ENCODE measurements at regions not wholly inside any gene's neighbourhood (a gene's known extent, or its start where the extent isn't known, plus 50 kb on each side); places are given as distances from the start of the nearest gene placed in this dataset.
"Not testable (repeated sequence)": the region's sequence is repeated elsewhere in the genome, so short reads cannot be mapped to it uniquely, and the experiment has no call there.

DNA sequence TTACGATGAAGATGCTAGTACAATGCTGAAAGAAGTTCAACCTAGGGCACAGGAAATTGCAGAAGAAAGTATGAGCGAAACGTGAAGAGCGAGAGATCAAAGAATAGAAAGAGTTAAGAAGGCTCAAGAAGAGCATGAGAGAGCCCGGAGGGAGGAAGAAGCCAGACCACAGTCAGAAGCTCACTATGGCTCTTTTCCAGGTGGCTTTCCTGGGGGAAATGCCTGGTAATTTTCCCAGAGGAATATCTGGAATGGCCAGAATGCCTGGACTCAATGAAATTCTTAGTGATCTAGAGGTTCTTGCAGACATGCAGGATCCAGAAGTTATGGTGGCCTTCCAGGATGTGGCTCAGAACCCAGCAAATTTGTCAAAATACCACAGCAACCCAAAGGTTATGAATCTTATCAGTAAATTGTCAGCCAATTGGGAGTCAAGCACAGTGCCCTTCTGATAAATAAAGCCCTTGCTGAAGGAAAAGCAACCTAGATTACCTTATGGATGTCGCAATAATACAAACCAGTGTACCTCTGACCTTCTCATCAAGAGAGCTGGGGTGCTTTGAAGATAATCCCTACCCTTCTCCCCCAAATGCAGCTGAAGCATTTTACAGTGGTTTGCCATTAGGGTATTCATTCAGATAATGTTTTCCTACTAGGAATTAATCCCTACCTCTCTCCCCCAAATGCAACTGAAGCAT lies 78.0 kb upstream of the ADGRL2 start:
- not testable (repeated sequence) for TF ChIP-seq ZBTB49 (CRISPR knock-in tag; IDR thresholded peaks at IDR 0.05; ENCODE audit: borderline replicate concordance); U2AF2 (IDR thresholded peaks at IDR 0.05; ENCODE audit: low read depth, low read length); EP300 (IDR thresholded peaks at IDR 0.05; ENCODE audit: low read depth in 2 of 2, low read length in 2 of 2); EP300 (CRISPR knock-in tag; IDR thresholded peaks at IDR 0.05; ENCODE audit: borderline replicate concordance); NCOR1 (IDR thresholded peaks at IDR 0.05; ENCODE audit: borderline replicate concordance, low read length); TAF1 (CRISPR knock-in tag; IDR thresholded peaks at IDR 0.05); ZNF615 (CRISPR knock-in tag; IDR thresholded peaks at IDR 0.05; ENCODE audit: borderline replicate concordance); ZNF580 (CRISPR knock-in tag; IDR thresholded peaks at IDR 0.05; ENCODE audit: borderline replicate concordance, low read depth); CREB1 (IDR thresholded peaks at IDR 0.05); CREB1 (CRISPR knock-in tag; IDR thresholded peaks at IDR 0.05); POLR2A (IDR thresholded peaks at IDR 0.05; ENCODE audit: insufficient read depth in 1 of 2, low read depth in 2 of 2, low read length in 2 of 2); CTCF (CRISPR knock-in tag; IDR thresholded peaks at IDR 0.05); MEF2D (CRISPR knock-in tag; IDR thresholded peaks at IDR 0.05); FOXP1 (IDR thresholded peaks at IDR 0.05); FOXP1 (CRISPR knock-in tag; IDR thresholded peaks at IDR 0.05)

Data from HepG2 (cell line).